Stomach (tissue), 4 donors: ENCODE measurements at regions not wholly inside any gene's neighbourhood (a gene's known extent, or its start where the extent isn't known, plus 50 kb on each side); places are given as distances from the start of the nearest gene placed in this dataset.
A peak's percentile ranks its signal among the peaks of the same experiment; 100 is the strongest.

Source experiments
- CTCF ChIP-seq, 7 experiments: fragments of 450-650 bp in 4 of 7; fragments of 200-600 bp in 3 of 7; sonication (generic) in 3 of 7; IDR thresholded peaks; one replicate each; pipeline ENCODE4 v1.5.1; 2016 to 2019; ENCODE audit warnings: antibody characterized with exemption in 7 of 7, control low read depth in 2 of 7, mild to moderate bottlenecking in 1 of 7
- POLR2A ChIP-seq, 4 donors: fragments of 450-650 bp; IDR thresholded peaks; one replicate each; pipeline ENCODE4 v1.6.1; 2016; ENCODE audit warnings: antibody characterized with exemption in 4 of 4, control low read depth in 2 of 4, mild to moderate bottlenecking in 1 of 4, moderate library complexity in 1 of 4

- TF ChIP-seq CTCF (IDR thresholded peaks at IDR 0.05): peak in 3 of 7 experiments; percentile 22 to 36 (median 36)
- no peak for TF ChIP-seq POLR2A (IDR thresholded peaks at IDR 0.05)
Measured at GRCh38 chr1:60765204-60765603, 317.2 kb upstream of the NFIA start.
